ENCODE measurements at regions not wholly inside any gene's neighbourhood (a gene's known extent, or its start where the extent isn't known, plus 50 kb on each side); places are given as distances from the start of the nearest gene placed in this dataset.
A peak's percentile ranks its signal among the peaks of the same experiment; 100 is the strongest.

- no peak for FAIRE-seq
Observed at GRCh38 chr1:232682248-232682647, 52.3 kb upstream of the SIPA1L2 start.

DNA sequence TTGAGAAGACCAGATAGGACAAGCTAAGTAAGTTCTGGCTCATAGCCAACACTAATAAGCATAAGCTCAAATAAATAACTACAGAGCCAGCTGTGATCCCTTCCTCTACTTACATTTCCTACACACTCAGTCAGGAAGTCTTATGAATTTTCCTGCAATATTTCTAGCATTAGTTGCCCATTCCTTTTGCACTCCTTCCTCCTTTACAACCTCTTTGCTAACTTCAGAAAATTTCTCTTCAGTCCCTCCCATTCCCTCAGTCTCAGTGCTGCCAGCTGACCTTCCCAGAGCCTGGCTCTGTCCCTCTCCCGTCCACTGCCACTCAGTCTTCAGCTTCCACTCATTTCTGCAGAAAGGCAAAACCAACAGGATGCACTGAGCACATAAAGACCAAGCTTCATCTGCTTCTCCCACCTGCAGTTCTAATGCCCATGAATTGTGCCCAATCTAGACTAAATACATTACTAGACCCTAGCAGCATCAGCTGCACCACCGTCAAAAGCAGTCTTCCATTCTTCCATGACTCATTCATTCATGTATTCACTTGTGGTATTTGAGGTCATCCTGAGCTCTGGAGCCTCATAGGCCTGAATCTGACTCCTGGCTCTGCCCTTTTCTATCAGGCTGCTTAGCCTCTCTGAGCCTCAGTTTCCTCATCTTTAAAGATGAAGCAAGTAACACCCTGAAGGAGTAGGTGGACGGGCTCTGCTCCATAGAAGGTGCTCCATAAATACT is 54.6 kb upstream of the SIPA1L2 start:
- no peak for FAIRE-seq

GRCh38 chr1:232686346-232686745 is 56.4 kb upstream of the SIPA1L2 start:
- no peak for FAIRE-seq

GRCh38 chr1:232687304-232687703 is 57.4 kb upstream of the SIPA1L2 start:
- FAIRE-seq = no peak

DNA sequence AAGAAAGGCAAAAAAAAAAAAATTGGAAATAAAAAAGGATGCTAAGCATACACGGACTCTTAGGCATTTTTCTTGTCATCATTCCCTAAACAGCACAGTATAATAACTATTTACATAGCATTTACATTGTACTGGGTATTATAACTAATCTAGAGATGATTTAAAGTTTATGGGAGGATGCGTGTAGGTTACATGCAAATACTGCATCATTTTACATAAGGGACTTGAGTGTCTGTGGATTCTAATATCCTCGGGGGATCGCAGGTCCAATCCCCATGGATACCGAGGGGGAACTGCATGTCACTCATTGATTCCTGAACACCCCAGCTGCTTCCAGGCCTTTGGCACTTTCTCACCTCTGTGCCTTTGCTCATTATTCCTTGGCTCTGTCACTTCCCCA is 57.8 kb upstream of the SIPA1L2 start:
- no peak for FAIRE-seq

GRCh38 chr1:232688398-232688797 is 58.5 kb upstream of the SIPA1L2 start:
- no peak for FAIRE-seq

- no peak for FAIRE-seq
Observed at GRCh38 chr1:232689711-232690110, 59.8 kb upstream of the SIPA1L2 start.

GRCh38 chr1:232690285-232690935 is 60.5 kb upstream of the SIPA1L2 start:
- FAIRE-seq = no peak

DNA sequence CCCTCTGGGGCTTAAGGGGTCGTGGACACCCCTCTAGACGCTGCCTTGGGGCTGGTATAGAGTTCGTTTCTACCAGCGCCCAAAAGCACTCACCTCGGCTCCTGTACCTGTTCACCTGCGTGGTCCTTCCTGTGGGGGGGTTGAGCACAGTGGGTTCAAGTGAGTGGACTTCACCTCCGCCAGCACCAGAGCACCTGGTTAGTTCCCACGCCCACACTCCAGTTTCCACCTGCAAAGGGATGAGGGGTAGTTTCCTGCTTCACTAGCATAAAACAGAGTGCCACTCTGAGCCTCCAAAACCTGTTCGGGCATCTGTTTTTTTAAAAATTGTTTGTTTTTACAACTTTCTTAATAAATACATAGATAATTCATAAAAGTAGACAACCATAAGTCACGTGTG is 64.5 kb upstream of the SIPA1L2 start:
- FAIRE-seq = no peak

- FAIRE-seq = no peak
Observed at GRCh38 chr1:232695621-232696385, 65.9 kb upstream of the SIPA1L2 start.

DNA sequence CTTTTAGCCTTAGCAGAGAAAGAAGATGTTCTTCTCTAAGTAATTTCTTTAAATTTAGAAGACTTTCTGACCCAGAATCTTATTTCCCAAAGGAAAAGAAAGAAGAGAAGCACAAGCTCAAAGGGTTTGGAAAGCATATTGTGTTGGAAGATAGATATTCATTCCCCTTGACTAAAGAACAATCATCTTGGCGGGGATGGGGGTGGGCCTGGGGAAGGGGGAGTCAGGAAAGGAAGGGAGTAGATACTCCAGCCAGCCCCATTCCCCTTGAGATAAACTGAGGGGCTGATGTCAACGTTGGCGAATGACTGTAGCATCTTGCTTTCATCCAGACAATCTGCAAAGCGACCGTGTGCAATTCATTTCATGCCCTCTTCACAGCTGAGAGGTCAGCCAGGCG is 66.5 kb upstream of the SIPA1L2 start:
- no peak for FAIRE-seq

GRCh38 chr1:232697187-232697822 is 67.4 kb upstream of the SIPA1L2 start:
- no peak for FAIRE-seq

- FAIRE-seq = no peak
Observed at GRCh38 chr1:232699814-232700213, 69.9 kb upstream of the SIPA1L2 start.

DNA sequence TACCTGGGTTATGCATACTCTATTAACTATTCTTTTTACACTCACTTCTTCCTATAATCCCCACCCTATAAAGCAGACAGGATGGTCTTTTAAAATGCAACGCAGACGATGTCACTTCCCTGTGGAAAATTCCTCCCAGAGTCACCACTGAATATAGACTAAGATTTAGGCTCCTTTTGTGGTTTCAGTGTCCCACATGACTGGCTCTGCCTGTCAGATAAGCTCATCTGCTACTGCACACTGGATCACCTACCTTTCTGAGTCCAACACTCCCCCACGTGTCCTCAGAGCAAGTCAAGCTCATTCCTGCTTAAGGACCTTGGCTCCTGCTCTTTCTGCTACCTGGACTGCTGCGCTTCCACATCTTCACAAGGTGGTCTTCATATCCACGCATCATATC is 73.0 kb upstream of the SIPA1L2 start:
- FAIRE-seq = no peak

GRCh38 chr1:232704256-232704655 is 74.3 kb upstream of the SIPA1L2 start:
- no peak for FAIRE-seq

GRCh38 chr1:232704694-232705680 is 75.1 kb upstream of the SIPA1L2 start:
- no peak for FAIRE-seq

DNA sequence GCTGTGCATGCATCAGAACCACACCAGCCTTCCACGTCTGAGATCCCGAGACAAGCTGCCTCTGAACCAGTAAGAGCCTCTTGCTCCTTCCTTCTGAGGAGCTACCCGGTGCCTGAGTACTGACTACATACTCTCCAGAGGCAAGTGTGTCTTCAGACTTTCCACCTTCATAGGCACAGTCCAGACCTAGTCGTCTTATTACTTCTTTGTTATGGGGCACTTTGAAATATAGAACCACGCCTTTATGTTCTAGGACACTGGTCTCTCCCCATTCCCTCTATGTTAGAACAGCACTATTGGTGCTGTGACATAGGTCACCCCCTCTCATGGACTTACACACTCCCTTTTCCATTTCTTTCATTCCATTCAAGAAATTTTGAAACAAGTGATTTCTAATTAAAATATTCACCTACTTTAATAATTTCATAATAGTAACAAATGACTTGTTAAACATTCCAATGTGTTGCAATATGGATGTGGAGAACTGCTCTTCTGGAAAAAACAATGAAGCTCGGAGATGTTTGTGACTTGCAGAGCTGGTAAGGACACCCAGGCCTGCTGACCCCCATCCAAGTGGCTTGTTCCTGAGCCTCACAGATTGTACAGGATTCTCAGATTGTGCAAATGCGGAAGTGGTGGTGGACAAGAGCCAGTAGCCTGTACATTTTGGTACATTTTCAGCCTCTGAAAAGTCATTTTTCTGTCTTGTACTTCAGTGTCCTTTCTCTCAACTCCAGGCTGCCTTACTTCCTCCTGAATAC is 76.1 kb upstream of the SIPA1L2 start:
- no peak for FAIRE-seq

GRCh38 chr1:232707142-232707541 is 77.2 kb upstream of the SIPA1L2 start:
- FAIRE-seq = no peak

- no peak for FAIRE-seq
Observed at GRCh38 chr1:232709386-232709785, 79.5 kb upstream of the SIPA1L2 start.

DNA sequence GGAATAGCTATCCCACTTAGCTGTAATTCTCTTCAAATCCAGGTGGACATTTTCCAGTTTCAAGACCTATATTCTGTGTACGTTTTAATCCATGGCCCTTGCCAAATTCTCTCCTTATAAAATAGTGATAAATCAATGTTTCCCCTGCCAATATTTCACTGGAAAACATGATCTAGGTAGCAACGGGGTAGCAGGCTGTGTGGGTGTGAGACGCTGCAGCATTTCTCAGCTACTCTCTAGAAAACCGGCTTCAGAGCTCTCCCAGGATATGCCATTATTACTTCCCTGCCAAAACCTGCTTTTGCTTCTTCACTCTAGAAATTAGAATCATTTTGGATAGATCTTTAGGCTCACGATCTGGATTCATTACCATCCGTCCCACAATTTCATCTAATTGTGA is 82.1 kb upstream of the SIPA1L2 start:
- no peak for FAIRE-seq

DNA sequence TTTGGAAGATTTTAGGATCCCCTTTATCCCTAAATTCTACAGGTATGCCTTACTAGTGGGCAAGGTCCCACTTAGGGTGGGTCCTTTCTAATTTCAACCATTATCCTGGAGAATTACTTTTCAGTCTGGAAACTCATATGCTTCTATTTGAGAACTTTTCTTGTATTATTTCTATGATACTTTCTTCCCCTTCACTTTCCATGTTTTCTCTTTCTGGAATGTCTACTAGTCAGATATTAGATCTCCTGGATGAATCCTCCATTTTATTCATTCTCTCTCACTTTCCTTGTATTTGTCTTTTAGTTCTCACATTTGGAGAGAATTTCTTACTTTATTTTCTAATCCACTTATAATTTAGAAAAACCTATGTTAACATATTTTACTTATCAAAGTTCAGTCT is 83.9 kb upstream of the SIPA1L2 start:
- peak; percentile 39 for FAIRE-seq
